Breast epithelium (tissue), 4 donors: ENCODE measurements at regions not wholly inside any gene's neighbourhood (a gene's known extent, or its start where the extent isn't known, plus 50 kb on each side); places are given as distances from the start of the nearest gene placed in this dataset.
"Not testable (repeated sequence)": the region's sequence is repeated elsewhere in the genome, so short reads cannot be mapped to it uniquely, and the experiment has no call there.

Source experiments
- DNase-seq, 2 donors: peaks; one replicate each; pipeline ENCODE4 v3.0.0-alpha.2; 2019; ENCODE audit warnings: low spot score in 2 of 2
- H3K27ac ChIP-seq, 2 donors: fragments of 200-600 bp; sonication (generic) in 1 of 2; one replicate each; pipeline ENCODE4 v1.5.1; 2016 to 2019; ENCODE audit warnings: mild to moderate bottlenecking in 1 of 2
- H3K27me3 ChIP-seq, 2 donors: fragments of 200-600 bp; sonication (generic) in 1 of 2; one replicate each; pipeline versions ENCODE4 v1.5.1 to v1.6.0; 2017 to 2019; ENCODE audit warnings: control low read depth in 1 of 2, mild to moderate bottlenecking in 1 of 2
- H3K36me3 ChIP-seq: fragments of 200-600 bp; one replicate; pipeline ENCODE4 v1.5.1; 2019
- H3K4me1 ChIP-seq, 2 donors: fragments of 200-600 bp; sonication (generic); one replicate each; pipeline ENCODE4 v1.5.1; 2016 to 2019; ENCODE audit warnings: control low read depth in 1 of 2
- H3K4me3 ChIP-seq, 3 donors: fragments of 200-600 bp; sonication (generic); 1 replicate in 2 of 3; 2 replicates in 1 of 3; pipeline ENCODE4 v1.5.1; 2016 to 2019; ENCODE audit warnings: mild to moderate bottlenecking in 3 of 3, moderate library complexity in 2 of 3
- H3K9me3 ChIP-seq, 2 donors: fragments of 200-600 bp; sonication (generic) in 1 of 2; one replicate each; pipeline ENCODE4 v1.5.1; 2016 to 2019; ENCODE audit warnings: control low read depth in 1 of 2
- CTCF ChIP-seq, 3 donors: fragments of 450-650 bp; IDR thresholded peaks; one replicate each; pipeline ENCODE4 v1.5.1; 2016 to 2017; ENCODE audit warnings: antibody characterized with exemption in 3 of 3, mild to moderate bottlenecking in 3 of 3, moderate library complexity in 3 of 3
- POLR2A ChIP-seq: fragments of 450-650 bp; IDR thresholded peaks from one replicate; pipeline ENCODE4 v1.6.1; 2016; ENCODE audit warnings: antibody characterized with exemption, mild to moderate bottlenecking, moderate library complexity
- POLR2AphosphoS5 ChIP-seq, 3 donors: sonication (generic); formaldehyde crosslinking; IDR thresholded peaks; one replicate each; pipeline ENCODE4 v1.6.1; 2017; ENCODE audit warnings: antibody characterized with exemption in 3 of 3
- intact Hi-C: fragments of 100-400 bp; cut with DNase I; formaldehyde crosslinking; loops from one replicate; pipeline ENCODE4 v1.15.1; 2023; ENCODE audit warnings: low total_unique reads

GRCh38 chr19:7400815-7401214 is 52.1 kb downstream of the ARHGEF18 start:
- intact Hi-C loops = no loop called here
- no peak for DNase-seq
- Histone ChIP-seq H3K27ac (no peak overlapping the region), H3K9me3 (no peaks in the 10 kb centered on the region), H3K27me3 (no peaks in the 10 kb centered on the region), H3K4me1 (no peaks in the 10 kb centered on the region), H3K36me3 (no peaks in the 10 kb centered on the region), H3K4me3 (no peak overlapping the region)
- TF ChIP-seq CTCF (IDR thresholded peaks at IDR 0.05) = no peak
- TF ChIP-seq POLR2A = no peak
- TF ChIP-seq POLR2AphosphoS5 (IDR thresholded peaks at IDR 0.05) = no peak

GRCh38 chr19:7401694-7402093 is 53.0 kb downstream of the ARHGEF18 start:
- Histone ChIP-seq H3K4me1 (no peaks in the 10 kb centered on the region), H3K36me3 (no peaks in the 10 kb centered on the region), H3K27ac (no peak overlapping the region), H3K4me3 (no peak overlapping the region), H3K9me3 (no peaks in the 10 kb centered on the region), H3K27me3 (no peaks in the 10 kb centered on the region)
- no peak for DNase-seq
- TF ChIP-seq POLR2AphosphoS5 (IDR thresholded peaks at IDR 0.05) (no peak), POLR2A (no peak), CTCF (IDR thresholded peaks at IDR 0.05) (no peak)
- intact Hi-C loops = no loop called here

GRCh38 chr19:7405482-7405881 is 56.7 kb downstream of the ARHGEF18 start:
- DNase-seq, intact Hi-C loops, H3K4me1 ChIP-seq, H3K9me3 ChIP-seq, H3K4me3 ChIP-seq, H3K27me3 ChIP-seq, H3K36me3 ChIP-seq, H3K27ac ChIP-seq: not testable (repeated sequence)

- Histone ChIP-seq H3K27me3 (no peaks in the 10 kb centered on the region), H3K27ac (no peak overlapping the region), H3K36me3 (no peaks in the 10 kb centered on the region), H3K9me3 (no peaks in the 10 kb centered on the region), H3K4me3 (no peak overlapping the region), H3K4me1 (no peaks in the 10 kb centered on the region)
- TF ChIP-seq POLR2A (no peak), POLR2AphosphoS5 (IDR thresholded peaks at IDR 0.05) (no peak), CTCF (IDR thresholded peaks at IDR 0.05) (no peak)
- DNase-seq = no peak
- intact Hi-C loops = no loop called here
These were observed 59.5 kb downstream of the ARHGEF18 start for GRCh38 chr19:7408251-7408650.

- no peaks in the 10 kb centered on the region for H3K9me3 ChIP-seq
- H3K36me3 ChIP-seq = no peaks in the 10 kb centered on the region
- TF ChIP-seq POLR2A = no peak
- TF ChIP-seq CTCF (IDR thresholded peaks at IDR 0.05) = no peak
- TF ChIP-seq POLR2AphosphoS5 (IDR thresholded peaks at IDR 0.05) = no peak
- H3K4me1 ChIP-seq = no peaks in the 10 kb centered on the region
- intact Hi-C loops = no loop called here
- H3K4me3 ChIP-seq = no peak overlapping the region
- no peaks in the 10 kb centered on the region for H3K27me3 ChIP-seq
- DNase-seq = no peak
- H3K27ac ChIP-seq = no peak overlapping the region
These were observed 62.2 kb downstream of the ARHGEF18 start for GRCh38 chr19:7410946-7411345.

GRCh38 chr19:7413629-7414028 is 64.9 kb downstream of the ARHGEF18 start:
- Histone ChIP-seq H3K4me1 (no peaks in the 10 kb centered on the region), H3K9me3 (no peaks in the 10 kb centered on the region), H3K36me3 (no peaks in the 10 kb centered on the region), H3K27ac (no peak overlapping the region), H3K27me3 (no peaks in the 10 kb centered on the region), H3K4me3 (no peak overlapping the region)
- intact Hi-C loops = no loop called here
- no peak for DNase-seq
- TF ChIP-seq POLR2AphosphoS5 (IDR thresholded peaks at IDR 0.05) = no peak
- no peak for TF ChIP-seq POLR2A
- TF ChIP-seq CTCF (IDR thresholded peaks at IDR 0.05) = no peak
